ENCODE measurements at regions not wholly inside any gene's neighbourhood (a gene's known extent, or its start where the extent isn't known, plus 50 kb on each side); places are given as distances from the start of the nearest gene placed in this dataset.

DNA sequence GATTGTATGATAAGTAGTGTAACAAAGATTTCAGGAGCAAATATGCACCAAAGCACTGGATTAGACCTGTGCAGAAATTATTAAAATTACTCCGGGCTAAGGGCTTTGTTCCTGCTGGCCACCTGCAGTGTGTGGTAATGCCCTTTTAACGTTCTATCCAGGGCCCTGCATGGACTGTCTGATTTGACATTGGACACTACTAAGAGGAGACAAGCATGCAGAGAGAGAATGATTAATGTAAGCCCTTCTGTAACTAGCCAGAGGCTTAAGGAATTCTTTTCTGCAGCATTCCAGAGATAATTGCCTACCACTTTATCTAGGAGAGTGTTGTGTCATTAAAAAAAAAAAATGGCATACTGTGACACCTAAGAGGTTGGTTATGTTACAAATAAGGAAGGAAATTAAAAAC is 117.0 kb downstream of the PCDH7 start:
- H3K4me1 ChIP-seq (ENCODE audit: control insufficient read depth in 1 of 2, insufficient read depth in 2 of 2, low read length in 2 of 2): peaks cover 84 to 99% of the 10 kb centered on the region in 2 experiments
- peak overlapping the region; percentile 63 for H3K9ac ChIP-seq (ENCODE audit: low read length)
- peak; percentile 74 for ATAC-seq
- H3K79me2 ChIP-seq (ENCODE audit: insufficient read depth, low read length): peaks cover 98% of the 10 kb centered on the region
- RAD21 ChIA-PET (ENCODE audit: low non-redundant PET in 1 of 2, low total read pairs in 2 of 2, uncharacterized antibody in 2 of 2, unreplicated experiment in 2 of 2): no interaction called here
- POLR2A ChIA-PET: interaction anchor here (0.6 to 3.6 kb wide), 3 partner anchors 10 to 16 kb away, joined by 3 to 17 read pairs (median 3); no protein-coding TSS in a partner anchor
- H3K4me2 ChIP-seq (ENCODE audit: low read length): peak overlapping the region; percentile 61
- intact Hi-C loops (cut with micrococcal nuclease): loop anchor here (5.0 kb wide), 1 partner anchor 120 kb away; no protein-coding TSS in a partner anchor
- no TSS peak for BruUV-seq (replicated peaks)
- no peak overlapping the region for H3K4me3 ChIP-seq (replicated peaks in 1 of 2; ENCODE audit: low read depth in 1 of 2, low read length in 2 of 2)
- peak overlapping the region; percentile 100 for H3K27ac ChIP-seq (ENCODE audit: low read depth, low read length)
- H3K27me3 ChIP-seq (ENCODE audit: insufficient read depth, low read length): no peaks in the 10 kb centered on the region
- peak; percentile 81 for DNase-seq (ENCODE audit: low read depth, low spot score)
- no peaks in the 10 kb centered on the region for H3K9me2 ChIP-seq (ENCODE audit: insufficient read depth)
- H2AFZ ChIP-seq (ENCODE audit: low read depth, low read length, poor library complexity, severe bottlenecking): no peak overlapping the region
- H3K9me3 ChIP-seq (ENCODE audit: control insufficient read depth in 1 of 2, insufficient read depth in 1 of 2, low read depth in 1 of 2, low read length in 2 of 2): no peaks in the 10 kb centered on the region
- H3K36me3 ChIP-seq (ENCODE audit: control insufficient read depth in 1 of 2, insufficient read depth in 2 of 2, low read length in 2 of 2): no peaks in the 10 kb centered on the region
- CTCF ChIA-PET: no interaction called here
- no peaks in the 10 kb centered on the region for H4K20me1 ChIP-seq (ENCODE audit: insufficient read depth)
- peak; percentile 15; the same call in 1 of the 2 replicates for TF ChIP-seq RAD21 (IDR thresholded peaks at IDR 0.05; ENCODE audit: low read depth)
- TF ChIP-seq SIN3A (IDR thresholded peaks at IDR 0.05; ENCODE audit: low read depth): peak; percentile 59; the same call in 1 of the 2 replicates
- TF ChIP-seq POLR2AphosphoS5 (IDR thresholded peaks at IDR 0.05; ENCODE audit: low read depth, low read length): peak; percentile 47; the same call in 1 of the 2 replicates
- TF ChIP-seq, protein P1, sequence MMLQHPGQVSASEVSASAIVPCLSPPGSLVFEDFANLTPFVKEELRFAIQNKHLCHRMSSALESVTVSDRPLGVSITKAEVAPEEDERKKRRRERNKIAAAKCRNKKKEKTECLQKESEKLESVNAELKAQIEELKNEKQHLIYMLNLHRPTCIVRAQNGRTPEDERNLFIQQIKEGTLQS (IDR thresholded peaks at IDR 0.05): 0 out of 2 replicates have a peak, but pooled peaks have one; percentile 27
- TF ChIP-seq EZH2 (IDR thresholded peaks at IDR 0.05): no peak
- peak; percentile 57 for TF ChIP-seq CEBPB (IDR thresholded peaks at IDR 0.05; ENCODE audit: low read depth)
- TF ChIP-seq, protein P2, sequence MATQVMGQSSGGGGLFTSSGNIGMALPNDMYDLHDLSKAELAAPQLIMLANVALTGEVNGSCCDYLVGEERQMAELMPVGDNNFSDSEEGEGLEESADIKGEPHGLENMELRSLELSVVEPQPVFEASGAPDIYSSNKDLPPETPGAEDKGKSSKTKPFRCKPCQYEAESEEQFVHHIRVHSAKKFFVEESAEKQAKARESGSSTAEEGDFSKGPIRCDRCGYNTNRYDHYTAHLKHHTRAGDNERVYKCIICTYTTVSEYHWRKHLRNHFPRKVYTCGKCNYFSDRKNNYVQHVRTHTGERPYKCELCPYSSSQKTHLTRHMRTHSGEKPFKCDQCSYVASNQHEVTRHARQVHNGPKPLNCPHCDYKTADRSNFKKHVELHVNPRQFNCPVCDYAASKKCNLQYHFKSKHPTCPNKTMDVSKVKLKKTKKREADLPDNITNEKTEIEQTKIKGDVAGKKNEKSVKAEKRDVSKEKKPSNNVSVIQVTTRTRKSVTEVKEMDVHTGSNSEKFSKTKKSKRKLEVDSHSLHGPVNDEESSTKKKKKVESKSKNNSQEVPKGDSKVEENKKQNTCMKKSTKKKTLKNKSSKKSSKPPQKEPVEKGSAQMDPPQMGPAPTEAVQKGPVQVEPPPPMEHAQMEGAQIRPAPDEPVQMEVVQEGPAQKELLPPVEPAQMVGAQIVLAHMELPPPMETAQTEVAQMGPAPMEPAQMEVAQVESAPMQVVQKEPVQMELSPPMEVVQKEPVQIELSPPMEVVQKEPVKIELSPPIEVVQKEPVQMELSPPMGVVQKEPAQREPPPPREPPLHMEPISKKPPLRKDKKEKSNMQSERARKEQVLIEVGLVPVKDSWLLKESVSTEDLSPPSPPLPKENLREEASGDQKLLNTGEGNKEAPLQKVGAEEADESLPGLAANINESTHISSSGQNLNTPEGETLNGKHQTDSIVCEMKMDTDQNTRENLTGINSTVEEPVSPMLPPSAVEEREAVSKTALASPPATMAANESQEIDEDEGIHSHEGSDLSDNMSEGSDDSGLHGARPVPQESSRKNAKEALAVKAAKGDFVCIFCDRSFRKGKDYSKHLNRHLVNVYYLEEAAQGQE (IDR thresholded peaks at IDR 0.05; ENCODE audit: low read depth): no peak
- TF ChIP-seq, protein P3, sequence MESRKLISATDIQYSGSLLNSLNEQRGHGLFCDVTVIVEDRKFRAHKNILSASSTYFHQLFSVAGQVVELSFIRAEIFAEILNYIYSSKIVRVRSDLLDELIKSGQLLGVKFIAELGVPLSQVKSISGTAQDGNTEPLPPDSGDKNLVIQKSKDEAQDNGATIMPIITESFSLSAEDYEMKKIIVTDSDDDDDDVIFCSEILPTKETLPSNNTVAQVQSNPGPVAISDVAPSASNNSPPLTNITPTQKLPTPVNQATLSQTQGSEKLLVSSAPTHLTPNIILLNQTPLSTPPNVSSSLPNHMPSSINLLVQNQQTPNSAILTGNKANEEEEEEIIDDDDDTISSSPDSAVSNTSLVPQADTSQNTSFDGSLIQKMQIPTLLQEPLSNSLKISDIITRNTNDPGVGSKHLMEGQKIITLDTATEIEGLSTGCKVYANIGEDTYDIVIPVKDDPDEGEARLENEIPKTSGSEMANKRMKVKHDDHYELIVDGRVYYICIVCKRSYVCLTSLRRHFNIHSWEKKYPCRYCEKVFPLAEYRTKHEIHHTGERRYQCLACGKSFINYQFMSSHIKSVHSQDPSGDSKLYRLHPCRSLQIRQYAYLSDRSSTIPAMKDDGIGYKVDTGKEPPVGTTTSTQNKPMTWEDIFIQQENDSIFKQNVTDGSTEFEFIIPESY (IDR thresholded peaks at IDR 0.05; ENCODE audit: extremely low read depth, insufficient replicate concordance, low read length): no peak
- TF ChIP-seq EZH2phosphoT487 (IDR thresholded peaks at IDR 0.05; ENCODE audit: borderline replicate concordance): no peak
- no peak for TF ChIP-seq ZFX (IDR thresholded peaks at IDR 0.05)
- peak; percentile 74 for TF ChIP-seq TCF7L2 (IDR thresholded peaks at IDR 0.05; ENCODE audit: borderline replicate concordance, extremely low read depth, insufficient read depth, insufficient read length)
- no peak for TF ChIP-seq ELF1 (IDR thresholded peaks at IDR 0.05; ENCODE audit: borderline replicate concordance, low read depth)
- TF ChIP-seq CBX3 (IDR thresholded peaks at IDR 0.05; ENCODE audit: low read depth): no peak
- peak; percentile 29; the same call in 1 of the 2 replicates for TF ChIP-seq EGR1 (IDR thresholded peaks at IDR 0.05; ENCODE audit: low read depth)
- TF ChIP-seq POLR2A (IDR thresholded peaks at IDR 0.05; ENCODE audit: borderline replicate concordance, extremely low read depth, insufficient read depth, insufficient read length): no peak
- TF ChIP-seq SP1 (IDR thresholded peaks at IDR 0.05; ENCODE audit: low read depth): peak; percentile 75
- TF ChIP-seq SRF (IDR thresholded peaks at IDR 0.05; ENCODE audit: low read depth): peak; percentile 38; the same call in 1 of the 2 replicates
- TF ChIP-seq, protein P4, sequence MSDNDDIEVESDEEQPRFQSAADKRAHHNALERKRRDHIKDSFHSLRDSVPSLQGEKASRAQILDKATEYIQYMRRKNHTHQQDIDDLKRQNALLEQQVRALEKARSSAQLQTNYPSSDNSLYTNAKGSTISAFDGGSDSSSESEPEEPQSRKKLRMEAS (IDR thresholded peaks at IDR 0.05): peak; percentile 59
- TF ChIP-seq JUND (IDR thresholded peaks at IDR 0.05): peak; percentile 43
- TF ChIP-seq FOSL1 (IDR thresholded peaks at IDR 0.05; ENCODE audit: low read depth): peak; percentile 40; the same call in 1 of the 2 replicates
- TF ChIP-seq YY1 (IDR thresholded peaks at IDR 0.05; ENCODE audit: extremely low read depth, insufficient replicate concordance, low read depth, low read length): no peak

Data from HCT116 (cell line).